NT2/D1 (cell line): ENCODE measurements at regions not wholly inside any gene's neighbourhood (a gene's known extent, or its start where the extent isn't known, plus 50 kb on each side); places are given as distances from the start of the nearest gene placed in this dataset.

ENCODE experiments used
- DNase-seq: peaks from one replicate; pipeline ENCODE4 v3.0.0-alpha.2; 2011; ENCODE audit warnings: low read depth, low spot score
- H3K27me3 ChIP-seq: 2 replicates; pipeline ENCODE4 v1.6.0; 2011; ENCODE audit warnings: mild to moderate bottlenecking; ENCODE audit not compliant: insufficient read length, insufficient read depth
- H3K36me3 ChIP-seq: 2 replicates; pipeline ENCODE4 v1.6.1; 2011; ENCODE audit warnings: mild to moderate bottlenecking, low read length, mixed read lengths; ENCODE audit not compliant: insufficient read depth, insufficient read length
- H3K4me1 ChIP-seq: 2 replicates; pipeline ENCODE4 v1.5.1; 2011; ENCODE audit not compliant: insufficient read depth, insufficient read length
- H3K4me3 ChIP-seq: 2 replicates; pipeline ENCODE4 v1.5.1; 2011; ENCODE audit warnings: low read depth; ENCODE audit not compliant: insufficient read length
- H3K9ac ChIP-seq: 2 replicates; pipeline ENCODE4 v1.6.0; 2011; ENCODE audit warnings: low read depth; ENCODE audit not compliant: insufficient read length
- H3K9me3 ChIP-seq: 2 replicates; pipeline ENCODE4 v1.5.1; 2011; ENCODE audit warnings: mild to moderate bottlenecking, low read length; ENCODE audit not compliant: insufficient read depth
- SUZ12 ChIP-seq: IDR thresholded peaks from 2 replicates; pipeline ENCODE4 v1.6.1; 2011; ENCODE audit not compliant: insufficient read length, insufficient read depth; ENCODE audit errors: extremely low read depth
- YY1 ChIP-seq: IDR thresholded peaks from 2 replicates; pipeline ENCODE4 v1.6.1; 2011; ENCODE audit not compliant: insufficient read length, insufficient read depth
- ZNF274 ChIP-seq: IDR thresholded peaks from 2 replicates; pipeline ENCODE4 v1.6.1; 2011; ENCODE audit warnings: mild to moderate bottlenecking, low read depth, low read length

- Histone ChIP-seq H3K4me3 (no peak overlapping the region), H3K27me3 (no peaks in the 10 kb centered on the region), H3K36me3 (no peaks in the 10 kb centered on the region), H3K9me3 (no peaks in the 10 kb centered on the region), H3K4me1 (no peaks in the 10 kb centered on the region), H3K9ac (no peak overlapping the region)
- no peak for TF ChIP-seq YY1
- TF ChIP-seq ZNF274 = no peak
- no peak for TF ChIP-seq SUZ12
- no peak for DNase-seq
Observed at GRCh38 chr11:90531001-90531400, 308.2 kb upstream of the CHORDC1 start.

- H3K36me3 ChIP-seq = no peaks in the 10 kb centered on the region
- no peaks in the 10 kb centered on the region for H3K4me1 ChIP-seq
- DNase-seq = no peak
- no peaks in the 10 kb centered on the region for H3K27me3 ChIP-seq
- no peak for TF ChIP-seq YY1
- TF ChIP-seq SUZ12 = no peak
- no peak overlapping the region for H3K9ac ChIP-seq
- no peak overlapping the region for H3K4me3 ChIP-seq
- no peaks in the 10 kb centered on the region for H3K9me3 ChIP-seq
Observed at GRCh38 chr11:90525962-90526361, 303.1 kb upstream of the CHORDC1 start.

GRCh38 chr11:90512846-90513245, 290.0 kb upstream of the CHORDC1 start:
- H3K4me3 ChIP-seq = no peak overlapping the region
- no peak overlapping the region for H3K9ac ChIP-seq
- no peak for DNase-seq
- no peaks in the 10 kb centered on the region for H3K4me1 ChIP-seq
- TF ChIP-seq YY1 (no peak), ZNF274 (no peak), SUZ12 (no peak)
- H3K27me3 ChIP-seq = no peaks in the 10 kb centered on the region
- H3K36me3 ChIP-seq = no peaks in the 10 kb centered on the region
- no peaks in the 10 kb centered on the region for H3K9me3 ChIP-seq

GRCh38 chr11:90510839-90511238, 288.0 kb upstream of the CHORDC1 start:
- Histone ChIP-seq H3K4me1 (no peaks in the 10 kb centered on the region), H3K9me3 (no peaks in the 10 kb centered on the region), H3K36me3 (no peaks in the 10 kb centered on the region), H3K9ac (no peak overlapping the region), H3K4me3 (no peak overlapping the region), H3K27me3 (no peaks in the 10 kb centered on the region)
- DNase-seq = no peak
- TF ChIP-seq SUZ12 (no peak), ZNF274 (no peak), YY1 (no peak)

GRCh38 chr11:90500922-90501568, 278.2 kb upstream of the CHORDC1 start:
- DNase-seq = no peak
- no peaks in the 10 kb centered on the region for H3K9me3 ChIP-seq
- H3K36me3 ChIP-seq = no peaks in the 10 kb centered on the region
- TF ChIP-seq SUZ12 = no peak
- no peak for TF ChIP-seq YY1
- TF ChIP-seq ZNF274 = no peak
- no peaks in the 10 kb centered on the region for H3K4me1 ChIP-seq
- H3K27me3 ChIP-seq = no peaks in the 10 kb centered on the region
- H3K4me3 ChIP-seq = no peak overlapping the region
- no peak overlapping the region for H3K9ac ChIP-seq

GRCh38 chr11:90496722-90497121, 273.9 kb upstream of the CHORDC1 start:
- no peaks in the 10 kb centered on the region for H3K9me3 ChIP-seq
- H3K9ac ChIP-seq = no peak overlapping the region
- no peaks in the 10 kb centered on the region for H3K4me1 ChIP-seq
- TF ChIP-seq YY1 (no peak), SUZ12 (no peak), ZNF274 (no peak)
- DNase-seq = no peak
- no peaks in the 10 kb centered on the region for H3K27me3 ChIP-seq
- no peak overlapping the region for H3K4me3 ChIP-seq
- H3K36me3 ChIP-seq = no peaks in the 10 kb centered on the region

GRCh38 chr11:90493379-90493778, 270.5 kb upstream of the CHORDC1 start:
- no peak for DNase-seq
- H3K4me1 ChIP-seq = no peaks in the 10 kb centered on the region
- H3K36me3 ChIP-seq = no peaks in the 10 kb centered on the region
- H3K9me3 ChIP-seq = no peaks in the 10 kb centered on the region
- H3K27me3 ChIP-seq = no peaks in the 10 kb centered on the region
- TF ChIP-seq YY1 (no peak), ZNF274 (no peak), SUZ12 (no peak)
- H3K9ac ChIP-seq = no peak overlapping the region
- no peak overlapping the region for H3K4me3 ChIP-seq

GRCh38 chr11:90491466-90491865, 268.6 kb upstream of the CHORDC1 start:
- Histone ChIP-seq H3K27me3 (no peaks in the 10 kb centered on the region), H3K4me3 (no peak overlapping the region), H3K9ac (no peak overlapping the region), H3K9me3 (no peaks in the 10 kb centered on the region), H3K36me3 (no peaks in the 10 kb centered on the region), H3K4me1 (no peaks in the 10 kb centered on the region)
- no peak for TF ChIP-seq YY1
- no peak for TF ChIP-seq ZNF274
- TF ChIP-seq SUZ12 = no peak
- no peak for DNase-seq
